SH-SY5Y (cell line): ENCODE measurements at regions not wholly inside any gene's neighbourhood (a gene's known extent, or its start where the extent isn't known, plus 50 kb on each side); places are given as distances from the start of the nearest gene placed in this dataset.

Experiments
- GATA2 ChIP-seq: IDR thresholded peaks from 2 replicates; pipeline ENCODE4 v1.6.1; 2011; ENCODE audit warnings: mild to moderate bottlenecking, low read depth, low read length
- GATA3 ChIP-seq: IDR thresholded peaks from 2 replicates; pipeline ENCODE4 v1.6.1; 2011; ENCODE audit warnings: low read depth, mild to moderate bottlenecking, low read length, moderate library complexity

DNA sequence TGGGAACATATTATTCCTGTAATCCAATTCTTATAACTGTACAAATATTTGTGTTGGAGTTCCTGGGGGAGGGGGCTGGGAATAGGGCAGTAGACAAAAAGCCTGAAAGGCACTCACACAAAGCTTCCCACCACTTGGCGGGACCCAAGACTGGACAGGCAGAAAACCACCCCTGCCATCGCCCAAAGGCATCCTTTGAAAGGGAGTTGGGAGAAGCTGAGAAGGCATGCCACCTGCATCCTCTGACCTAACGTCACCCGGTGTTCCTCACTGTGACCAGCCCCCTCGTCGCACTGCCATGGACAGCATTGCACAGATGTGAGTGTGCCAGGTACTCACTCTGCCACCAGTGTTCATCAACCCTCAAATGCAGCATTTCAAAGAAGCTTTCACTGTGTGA lies 80.6 kb upstream of the SMIM23 start:
- TF ChIP-seq GATA3 (no peak), GATA2 (no peak)
